ENCODE measurements at regions not wholly inside any gene's neighbourhood (a gene's known extent, or its start where the extent isn't known, plus 50 kb on each side); places are given as distances from the start of the nearest gene placed in this dataset.

DNA sequence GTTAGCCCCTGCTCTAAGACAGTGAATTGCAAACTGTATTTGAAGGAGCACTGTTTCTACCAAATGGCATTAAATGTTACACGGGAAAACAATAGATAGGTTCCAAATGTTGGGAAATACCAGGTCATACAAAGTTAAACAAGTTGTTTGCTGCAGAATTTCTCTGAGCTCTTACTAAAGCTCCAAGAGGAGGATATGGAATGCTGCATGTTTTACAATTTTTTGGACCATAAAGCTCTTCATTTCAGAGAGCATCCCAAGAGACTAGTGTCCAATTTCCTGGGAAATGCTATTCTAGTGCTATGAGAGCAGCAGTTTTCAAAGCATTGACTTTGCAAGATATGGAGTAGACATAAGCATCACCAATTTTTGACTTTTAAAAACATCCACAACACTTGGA is 155.6 kb upstream of the CCDC68 start:
- DNase-seq (ENCODE audit: low spot score): no peak
- no peak for TF ChIP-seq CTCF (IDR thresholded peaks at IDR 0.05)
- ATAC-seq (ENCODE audit: low FRiP score): no peak

- no peak for DNase-seq (ENCODE audit: low spot score)
- no peak for TF ChIP-seq CTCF (IDR thresholded peaks at IDR 0.05)
- ATAC-seq (ENCODE audit: low FRiP score): no peak
Observed at GRCh38 chr18:55113800-55114199, 154.5 kb upstream of the CCDC68 start.

DNA sequence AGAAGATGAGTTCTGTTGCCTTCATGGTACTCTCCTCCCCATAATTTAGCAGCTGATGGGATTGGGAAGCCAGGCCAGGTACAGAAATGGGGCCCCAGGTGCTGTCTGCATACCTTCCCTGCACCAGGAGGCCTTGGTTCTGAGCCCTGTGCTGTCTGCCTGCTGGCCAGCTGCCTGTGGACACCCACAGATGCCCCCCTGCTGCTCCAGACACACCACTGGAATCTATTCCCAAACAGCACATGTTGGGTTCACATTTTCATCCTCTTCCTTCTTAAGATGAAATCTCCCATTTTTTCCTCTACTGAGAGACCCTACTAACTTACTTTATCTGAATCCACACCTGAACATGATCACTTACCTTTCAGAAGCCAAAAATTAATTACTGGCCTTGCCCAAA is 152.0 kb upstream of the CCDC68 start:
- no peak for DNase-seq (ENCODE audit: low spot score)
- ATAC-seq (ENCODE audit: low FRiP score): no peak
- TF ChIP-seq CTCF (IDR thresholded peaks at IDR 0.05): no peak

DNA sequence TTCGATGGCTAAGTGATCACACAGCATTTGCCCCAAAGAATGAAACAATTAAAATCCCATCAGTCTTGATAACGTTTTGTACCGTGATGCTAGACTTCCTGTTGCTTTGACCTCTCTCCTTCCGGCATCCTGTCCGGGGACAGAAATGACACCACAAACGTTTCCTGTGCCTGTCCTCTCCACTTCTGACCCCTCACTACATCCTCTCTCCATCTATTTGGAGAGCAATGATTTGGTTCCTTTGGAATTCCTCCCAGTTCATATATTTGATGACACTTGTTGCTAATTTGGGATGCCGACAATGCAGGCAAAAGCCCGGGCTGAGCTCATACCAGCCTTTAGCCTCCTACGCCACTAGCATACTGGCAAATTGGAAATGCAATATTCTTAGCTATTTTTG is 151.2 kb upstream of the CCDC68 start:
- ATAC-seq (ENCODE audit: low FRiP score): peak; percentile 32
- no peak for TF ChIP-seq CTCF (IDR thresholded peaks at IDR 0.05)
- no peak for DNase-seq (ENCODE audit: low spot score)

GRCh38 chr18:55109818-55110414 is 150.7 kb upstream of the CCDC68 start:
- TF ChIP-seq CTCF (IDR thresholded peaks at IDR 0.05): no peak
- DNase-seq (ENCODE audit: low spot score) (no peak), ATAC-seq (ENCODE audit: low FRiP score) (peak; percentile 9)

DNA sequence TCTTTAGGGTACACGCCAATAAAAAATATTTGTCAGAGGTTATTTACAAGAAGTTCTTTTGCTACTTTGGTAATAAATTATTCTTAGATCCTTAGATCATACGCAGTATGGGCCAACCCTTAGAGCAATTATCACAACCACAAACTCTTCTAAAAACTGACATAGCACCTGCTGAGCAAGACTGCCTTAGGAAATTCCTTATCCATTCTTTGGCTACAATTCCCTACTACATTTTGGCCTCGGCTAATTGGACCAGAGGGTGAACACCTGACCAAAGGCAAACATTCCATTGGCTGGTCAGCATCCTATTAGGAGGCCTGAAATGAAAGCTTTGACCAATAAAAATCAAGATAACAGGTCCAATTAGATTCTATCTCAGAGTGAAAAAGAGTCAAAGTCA is 147.6 kb upstream of the CCDC68 start:
- TF ChIP-seq CTCF (IDR thresholded peaks at IDR 0.05): no peak
- DNase-seq (ENCODE audit: low spot score) (no peak), ATAC-seq (ENCODE audit: low FRiP score) (no peak)

- no peak for ATAC-seq (ENCODE audit: low FRiP score)
- TF ChIP-seq CTCF (IDR thresholded peaks at IDR 0.05): no peak
- no peak for DNase-seq (ENCODE audit: low spot score)
Observed at GRCh38 chr18:55106466-55106865, 147.2 kb upstream of the CCDC68 start.
